ENCODE measurements at regions not wholly inside any gene's neighbourhood (a gene's known extent, or its start where the extent isn't known, plus 50 kb on each side); places are given as distances from the start of the nearest gene placed in this dataset.

DNA sequence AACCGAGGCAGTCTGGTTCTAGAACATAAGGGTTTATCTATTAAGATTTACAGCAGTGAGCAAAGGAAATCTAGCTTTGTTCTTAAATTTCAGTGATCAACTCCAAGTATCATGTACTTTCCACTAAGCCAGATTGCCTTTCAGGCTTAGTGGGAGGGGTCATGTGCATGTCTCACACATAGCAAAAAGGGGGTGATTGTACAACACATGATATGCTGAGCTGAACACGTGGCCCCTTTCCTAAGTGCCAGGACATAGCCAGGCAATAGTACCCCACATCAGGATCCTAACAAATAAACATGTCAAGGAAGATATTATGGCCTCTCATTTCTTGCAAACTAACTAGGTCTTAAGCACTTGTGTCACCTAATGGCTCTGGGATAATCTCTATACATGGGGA, 347.2 kb downstream of the C12orf75 start (continued):
- TF ChIP-seq, protein P1, sequence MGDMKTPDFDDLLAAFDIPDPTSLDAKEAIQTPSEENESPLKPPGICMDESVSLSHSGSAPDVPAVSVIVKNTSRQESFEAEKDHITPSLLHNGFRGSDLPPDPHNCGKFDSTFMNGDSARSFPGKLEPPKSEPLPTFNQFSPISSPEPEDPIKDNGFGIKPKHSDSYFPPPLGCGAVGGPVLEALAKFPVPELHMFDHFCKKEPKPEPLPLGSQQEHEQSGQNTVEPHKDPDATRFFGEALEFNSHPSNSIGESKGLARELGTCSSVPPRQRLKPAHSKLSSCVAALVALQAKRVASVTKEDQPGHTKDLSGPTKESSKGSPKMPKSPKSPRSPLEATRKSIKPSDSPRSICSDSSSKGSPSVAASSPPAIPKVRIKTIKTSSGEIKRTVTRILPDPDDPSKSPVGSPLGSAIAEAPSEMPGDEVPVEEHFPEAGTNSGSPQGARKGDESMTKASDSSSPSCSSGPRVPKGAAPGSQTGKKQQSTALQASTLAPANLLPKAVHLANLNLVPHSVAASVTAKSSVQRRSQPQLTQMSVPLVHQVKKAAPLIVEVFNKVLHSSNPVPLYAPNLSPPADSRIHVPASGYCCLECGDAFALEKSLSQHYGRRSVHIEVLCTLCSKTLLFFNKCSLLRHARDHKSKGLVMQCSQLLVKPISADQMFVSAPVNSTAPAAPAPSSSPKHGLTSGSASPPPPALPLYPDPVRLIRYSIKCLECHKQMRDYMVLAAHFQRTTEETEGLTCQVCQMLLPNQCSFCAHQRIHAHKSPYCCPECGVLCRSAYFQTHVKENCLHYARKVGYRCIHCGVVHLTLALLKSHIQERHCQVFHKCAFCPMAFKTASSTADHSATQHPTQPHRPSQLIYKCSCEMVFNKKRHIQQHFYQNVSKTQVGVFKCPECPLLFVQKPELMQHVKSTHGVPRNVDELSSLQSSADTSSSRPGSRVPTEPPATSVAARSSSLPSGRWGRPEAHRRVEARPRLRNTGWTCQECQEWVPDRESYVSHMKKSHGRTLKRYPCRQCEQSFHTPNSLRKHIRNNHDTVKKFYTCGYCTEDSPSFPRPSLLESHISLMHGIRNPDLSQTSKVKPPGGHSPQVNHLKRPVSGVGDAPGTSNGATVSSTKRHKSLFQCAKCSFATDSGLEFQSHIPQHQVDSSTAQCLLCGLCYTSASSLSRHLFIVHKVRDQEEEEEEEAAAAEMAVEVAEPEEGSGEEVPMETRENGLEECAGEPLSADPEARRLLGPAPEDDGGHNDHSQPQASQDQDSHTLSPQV (IDR thresholded peaks at IDR 0.05): no peak
- no peak for TF ChIP-seq HDAC2 (IDR thresholded peaks at IDR 0.05)
- TF ChIP-seq, protein P2, sequence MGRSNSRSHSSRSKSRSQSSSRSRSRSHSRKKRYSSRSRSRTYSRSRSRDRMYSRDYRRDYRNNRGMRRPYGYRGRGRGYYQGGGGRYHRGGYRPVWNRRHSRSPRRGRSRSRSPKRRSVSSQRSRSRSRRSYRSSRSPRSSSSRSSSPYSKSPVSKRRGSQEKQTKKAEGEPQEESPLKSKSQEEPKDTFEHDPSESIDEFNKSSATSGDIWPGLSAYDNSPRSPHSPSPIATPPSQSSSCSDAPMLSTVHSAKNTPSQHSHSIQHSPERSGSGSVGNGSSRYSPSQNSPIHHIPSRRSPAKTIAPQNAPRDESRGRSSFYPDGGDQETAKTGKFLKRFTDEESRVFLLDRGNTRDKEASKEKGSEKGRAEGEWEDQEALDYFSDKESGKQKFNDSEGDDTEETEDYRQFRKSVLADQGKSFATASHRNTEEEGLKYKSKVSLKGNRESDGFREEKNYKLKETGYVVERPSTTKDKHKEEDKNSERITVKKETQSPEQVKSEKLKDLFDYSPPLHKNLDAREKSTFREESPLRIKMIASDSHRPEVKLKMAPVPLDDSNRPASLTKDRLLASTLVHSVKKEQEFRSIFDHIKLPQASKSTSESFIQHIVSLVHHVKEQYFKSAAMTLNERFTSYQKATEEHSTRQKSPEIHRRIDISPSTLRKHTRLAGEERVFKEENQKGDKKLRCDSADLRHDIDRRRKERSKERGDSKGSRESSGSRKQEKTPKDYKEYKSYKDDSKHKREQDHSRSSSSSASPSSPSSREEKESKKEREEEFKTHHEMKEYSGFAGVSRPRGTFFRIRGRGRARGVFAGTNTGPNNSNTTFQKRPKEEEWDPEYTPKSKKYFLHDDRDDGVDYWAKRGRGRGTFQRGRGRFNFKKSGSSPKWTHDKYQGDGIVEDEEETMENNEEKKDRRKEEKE (IDR thresholded peaks at IDR 0.05): no peak
- no peak for TF ChIP-seq CBFB (IDR thresholded peaks at IDR 0.05; ENCODE audit: low read depth)
- TF ChIP-seq NR2F1 (conservative IDR thresholded peaks at IDR 0.05): no peak
- TF ChIP-seq MEF2B (IDR thresholded peaks at IDR 0.05; ENCODE audit: partially characterized antibody, poor library complexity, severe bottlenecking): no peak

DNA sequence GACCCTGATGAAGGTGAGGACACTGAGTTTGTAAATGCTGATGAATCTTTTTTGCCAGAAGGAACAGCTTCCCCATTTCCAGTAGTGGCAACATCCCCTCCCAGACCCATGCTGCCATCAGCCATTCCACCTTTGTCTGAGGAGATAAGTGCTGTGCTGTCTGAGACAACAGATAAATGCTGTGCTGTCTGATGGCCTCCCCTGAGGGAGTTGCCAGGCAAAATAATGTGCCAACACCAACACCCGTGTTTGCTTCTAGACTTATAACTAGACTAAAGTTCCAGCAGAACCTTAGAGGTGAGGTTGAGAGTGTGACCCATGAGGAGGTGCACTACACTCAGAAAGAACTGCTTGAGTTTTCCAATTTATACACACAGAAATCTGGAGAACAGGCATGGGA, 349.5 kb downstream of the C12orf75 start:
- H3K9me3 ChIP-seq (replicated peaks; ENCODE audit: control insufficient read depth, insufficient read depth, low read length): no peaks in the 10 kb centered on the region
- intact Hi-C loops (cut with micrococcal nuclease; ENCODE audit: unreplicated experiment) (no loop called here), in situ Hi-C loops (cut with MboI) (no loop called here)
- no peak overlapping the region for H3K27ac ChIP-seq (ENCODE audit: control insufficient read depth, insufficient read depth)
- FAIRE-seq (no peak), DNase-seq (ENCODE audit: low read depth, low spot score) (no peak), ATAC-seq (no peak)
- H3K79me2 ChIP-seq (ENCODE audit: control insufficient read depth, insufficient read depth, low read length): no peaks in the 10 kb centered on the region
- no peak overlapping the region for H3K9ac ChIP-seq (ENCODE audit: control insufficient read depth, insufficient read depth, low read length)
- no peaks in the 10 kb centered on the region for H3K27me3 ChIP-seq (replicated peaks in 1 of 2; ENCODE audit: control insufficient read depth in 2 of 2, insufficient read depth in 2 of 2, low read length in 1 of 2)
- H3K4me1 ChIP-seq (ENCODE audit: control insufficient read depth, insufficient read depth, low read length): no peaks in the 10 kb centered on the region
- no peak overlapping the region for H3K4me2 ChIP-seq (ENCODE audit: control insufficient read depth, insufficient read depth)
- H3K36me3 ChIP-seq (ENCODE audit: control insufficient read depth in 2 of 2, insufficient read depth in 2 of 2, low read length in 1 of 2): no peaks in the 10 kb centered on the region
- no TSS peak for BruUV-seq (replicated peaks)
- ChIA-PET CTCF (no interaction called here), POLR2A (no interaction called here), SMC1A (ENCODE audit: uncharacterized antibody, unreplicated experiment) (no interaction called here), RAD21 (ENCODE audit: unreplicated experiment) (no interaction called here)
- 47% methylated on average over 1 of the region's 1 CpG for WGBS (ENCODE audit: insufficient coverage, insufficient replicate concordance, low lambda C conversion rate, missing lambda C conversion rate)
- no peak overlapping the region for H3K4me3 ChIP-seq
- H2AFZ ChIP-seq (ENCODE audit: control insufficient read depth, low read depth, low read length): no peak overlapping the region
- no peaks in the 10 kb centered on the region for H4K20me1 ChIP-seq (ENCODE audit: control insufficient read depth, insufficient read depth)
- TF ChIP-seq, protein P3, sequence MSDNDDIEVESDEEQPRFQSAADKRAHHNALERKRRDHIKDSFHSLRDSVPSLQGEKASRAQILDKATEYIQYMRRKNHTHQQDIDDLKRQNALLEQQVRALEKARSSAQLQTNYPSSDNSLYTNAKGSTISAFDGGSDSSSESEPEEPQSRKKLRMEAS (IDR thresholded peaks at IDR 0.05; ENCODE audit: low read depth, low read length): no peak
- TF ChIP-seq SUZ12 (IDR thresholded peaks at IDR 0.05; ENCODE audit: unreplicated experiment): no peak
- no peak for TF ChIP-seq TCF7 (IDR thresholded peaks at IDR 0.05; ENCODE audit: borderline replicate concordance)
- TF ChIP-seq NRF1 (conservative IDR thresholded peaks at IDR 0.05; ENCODE audit: low read depth, low read length): no peak
- TF ChIP-seq MTA2 (IDR thresholded peaks at IDR 0.05; ENCODE audit: low read depth): no peak
- TF ChIP-seq EGR1 (IDR thresholded peaks at IDR 0.05; ENCODE audit: borderline replicate concordance in 1 of 2, low read depth in 2 of 2, low read length in 2 of 2): no peak
- TF ChIP-seq SMAD5 (IDR thresholded peaks at IDR 0.05; ENCODE audit: low read depth): no peak
- TF ChIP-seq, protein P4, sequence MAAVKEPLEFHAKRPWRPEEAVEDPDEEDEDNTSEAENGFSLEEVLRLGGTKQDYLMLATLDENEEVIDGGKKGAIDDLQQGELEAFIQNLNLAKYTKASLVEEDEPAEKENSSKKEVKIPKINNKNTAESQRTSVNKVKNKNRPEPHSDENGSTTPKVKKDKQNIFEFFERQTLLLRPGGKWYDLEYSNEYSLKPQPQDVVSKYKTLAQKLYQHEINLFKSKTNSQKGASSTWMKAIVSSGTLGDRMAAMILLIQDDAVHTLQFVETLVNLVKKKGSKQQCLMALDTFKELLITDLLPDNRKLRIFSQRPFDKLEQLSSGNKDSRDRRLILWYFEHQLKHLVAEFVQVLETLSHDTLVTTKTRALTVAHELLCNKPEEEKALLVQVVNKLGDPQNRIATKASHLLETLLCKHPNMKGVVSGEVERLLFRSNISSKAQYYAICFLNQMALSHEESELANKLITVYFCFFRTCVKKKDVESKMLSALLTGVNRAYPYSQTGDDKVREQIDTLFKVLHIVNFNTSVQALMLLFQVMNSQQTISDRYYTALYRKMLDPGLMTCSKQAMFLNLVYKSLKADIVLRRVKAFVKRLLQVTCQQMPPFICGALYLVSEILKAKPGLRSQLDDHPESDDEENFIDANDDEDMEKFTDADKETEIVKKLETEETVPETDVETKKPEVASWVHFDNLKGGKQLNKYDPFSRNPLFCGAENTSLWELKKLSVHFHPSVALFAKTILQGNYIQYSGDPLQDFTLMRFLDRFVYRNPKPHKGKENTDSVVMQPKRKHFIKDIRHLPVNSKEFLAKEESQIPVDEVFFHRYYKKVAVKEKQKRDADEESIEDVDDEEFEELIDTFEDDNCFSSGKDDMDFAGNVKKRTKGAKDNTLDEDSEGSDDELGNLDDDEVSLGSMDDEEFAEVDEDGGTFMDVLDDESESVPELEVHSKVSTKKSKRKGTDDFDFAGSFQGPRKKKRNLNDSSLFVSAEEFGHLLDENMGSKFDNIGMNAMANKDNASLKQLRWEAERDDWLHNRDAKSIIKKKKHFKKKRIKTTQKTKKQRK (IDR thresholded peaks at IDR 0.05; ENCODE audit: low read depth, low read length): no peak
